Parathyroid adenoma (tissue), 2 donors: ENCODE measurements at regions not wholly inside any gene's neighbourhood (a gene's known extent, or its start where the extent isn't known, plus 50 kb on each side); places are given as distances from the start of the nearest gene placed in this dataset.

Source experiments
- H2AFZ ChIP-seq: fragments of 300-600 bp; sonication (generic); one replicate; pipeline ENCODE4 v1.7.0; 2017; ENCODE audit warnings: antibody characterized with exemption, mild to moderate bottlenecking
- H3K27ac ChIP-seq: fragments of 300-600 bp; sonication (generic); one replicate; pipeline ENCODE4 v1.7.0; 2017
- H3K27me3 ChIP-seq: fragments of 300-600 bp; sonication (generic); one replicate; pipeline ENCODE4 v1.7.0; 2017; ENCODE audit warnings: low read length; ENCODE audit not compliant: control insufficient read depth, insufficient read depth
- H3K36me3 ChIP-seq: fragments of 300-600 bp; sonication (generic); one replicate; pipeline ENCODE4 v1.7.0; 2017; ENCODE audit warnings: low read length; ENCODE audit not compliant: control insufficient read depth, insufficient read depth
- H3K4me1 ChIP-seq: fragments of 300-600 bp; sonication (generic); one replicate; pipeline ENCODE4 v1.7.0; 2017; ENCODE audit warnings: control low read depth
- H3K4me2 ChIP-seq: fragments of 300-600 bp; sonication (generic); one replicate; pipeline ENCODE4 v1.7.0; 2017; ENCODE audit warnings: low read length
- H3K4me3 ChIP-seq: fragments of 300-600 bp; sonication (generic); one replicate; pipeline ENCODE4 v1.7.0; 2017; ENCODE audit warnings: low read depth, low read length
- H3K79me2 ChIP-seq: fragments of 300-600 bp; sonication (generic); one replicate; pipeline ENCODE4 v1.7.0; 2017; ENCODE audit warnings: control low read depth
- H3K9ac ChIP-seq: fragments of 300-600 bp; sonication (generic); one replicate; pipeline ENCODE4 v1.7.0; 2017; ENCODE audit warnings: mild to moderate bottlenecking
- H3K9me3 ChIP-seq: fragments of 300-600 bp; sonication (generic); one replicate; pipeline ENCODE4 v1.7.0; 2017; ENCODE audit warnings: low read length; ENCODE audit not compliant: control insufficient read depth
- TF ChIP-seq, protein P1 (sequence below): fragments of 300-600 bp; sonication (generic); IDR thresholded peaks from one replicate; pipeline ENCODE4 v1.7.0; 2017; ENCODE audit warnings: antibody characterized with exemption, mild to moderate bottlenecking
- donor health status: primary hyperparathyroidism.

GRCh38 chr2:2640371-2640770 lies 309.3 kb upstream of the MYT1L start:
- TF ChIP-seq, protein P1, sequence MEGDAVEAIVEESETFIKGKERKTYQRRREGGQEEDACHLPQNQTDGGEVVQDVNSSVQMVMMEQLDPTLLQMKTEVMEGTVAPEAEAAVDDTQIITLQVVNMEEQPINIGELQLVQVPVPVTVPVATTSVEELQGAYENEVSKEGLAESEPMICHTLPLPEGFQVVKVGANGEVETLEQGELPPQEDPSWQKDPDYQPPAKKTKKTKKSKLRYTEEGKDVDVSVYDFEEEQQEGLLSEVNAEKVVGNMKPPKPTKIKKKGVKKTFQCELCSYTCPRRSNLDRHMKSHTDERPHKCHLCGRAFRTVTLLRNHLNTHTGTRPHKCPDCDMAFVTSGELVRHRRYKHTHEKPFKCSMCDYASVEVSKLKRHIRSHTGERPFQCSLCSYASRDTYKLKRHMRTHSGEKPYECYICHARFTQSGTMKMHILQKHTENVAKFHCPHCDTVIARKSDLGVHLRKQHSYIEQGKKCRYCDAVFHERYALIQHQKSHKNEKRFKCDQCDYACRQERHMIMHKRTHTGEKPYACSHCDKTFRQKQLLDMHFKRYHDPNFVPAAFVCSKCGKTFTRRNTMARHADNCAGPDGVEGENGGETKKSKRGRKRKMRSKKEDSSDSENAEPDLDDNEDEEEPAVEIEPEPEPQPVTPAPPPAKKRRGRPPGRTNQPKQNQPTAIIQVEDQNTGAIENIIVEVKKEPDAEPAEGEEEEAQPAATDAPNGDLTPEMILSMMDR = no peak
- H3K9me3 ChIP-seq = no peaks in the 10 kb centered on the region
- peak overlapping the region; percentile 75 for H2AFZ ChIP-seq
- no peak overlapping the region for H3K9ac ChIP-seq
- no peak overlapping the region for H3K27ac ChIP-seq
- no peaks in the 10 kb centered on the region for H3K36me3 ChIP-seq
- H3K4me1 ChIP-seq = peaks cover 10% of the 10 kb centered on the region
- no peak overlapping the region for H3K4me3 ChIP-seq
- H3K4me2 ChIP-seq = no peak overlapping the region
- H3K27me3 ChIP-seq = no peaks in the 10 kb centered on the region
- H3K79me2 ChIP-seq = no peaks in the 10 kb centered on the region

DNA sequence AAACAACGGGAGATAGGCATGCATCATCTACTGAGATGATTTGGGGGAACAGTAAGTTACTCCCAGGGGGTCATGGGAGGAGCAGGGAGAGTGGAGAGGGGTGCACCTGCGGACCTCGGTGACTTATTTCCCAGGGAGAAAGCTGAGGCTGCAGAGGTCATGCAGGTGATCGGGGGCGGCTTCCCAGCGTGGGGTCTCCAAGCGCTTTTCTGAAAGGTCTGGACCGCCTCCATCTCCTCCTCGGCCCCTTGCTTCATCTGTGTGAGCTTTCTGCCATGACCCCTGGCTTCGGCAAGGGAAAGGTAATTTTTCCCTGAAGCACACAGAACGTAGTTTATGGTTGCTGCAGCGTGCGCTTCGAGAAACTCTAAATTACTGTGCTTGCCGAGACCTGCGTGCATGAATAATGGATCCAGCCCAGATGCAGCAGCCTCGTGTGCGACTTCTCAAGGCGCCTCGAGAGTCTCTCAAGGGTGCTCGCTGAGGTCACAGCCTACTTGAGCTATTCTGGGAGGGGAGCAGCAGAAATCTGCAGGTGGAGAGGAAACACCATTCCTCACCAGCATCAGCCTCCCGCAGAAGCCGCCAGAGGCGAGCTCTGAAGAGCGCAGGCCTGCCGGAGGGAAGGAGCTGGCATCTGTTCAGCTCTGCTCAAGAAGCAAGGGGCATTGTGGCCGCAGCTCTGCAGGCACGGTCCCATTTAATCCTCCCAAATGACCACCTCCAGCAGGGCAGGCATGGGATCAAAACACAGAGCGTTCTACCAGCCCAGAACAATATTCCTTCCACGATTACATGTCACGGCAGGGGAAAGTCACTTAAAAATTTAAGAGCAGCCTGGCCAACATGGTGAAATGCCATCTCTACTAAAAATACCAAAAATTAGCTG lies 308.4 kb upstream of the MYT1L start:
- Histone ChIP-seq H3K9me3 (no peaks in the 10 kb centered on the region), H3K36me3 (no peaks in the 10 kb centered on the region), H3K4me1 (peaks cover 10% of the 10 kb centered on the region), H2AFZ (no peak overlapping the region), H3K9ac (no peak overlapping the region), H3K4me2 (no peak overlapping the region), H3K27me3 (no peaks in the 10 kb centered on the region), H3K27ac (no peak overlapping the region), H3K4me3 (no peak overlapping the region), H3K79me2 (no peaks in the 10 kb centered on the region)
- TF ChIP-seq, protein P1 = no peak

- Histone ChIP-seq H3K27me3 (no peaks in the 10 kb centered on the region), H3K27ac (no peak overlapping the region), H2AFZ (no peak overlapping the region), H3K9ac (no peak overlapping the region), H3K4me3 (no peak overlapping the region), H3K79me2 (no peaks in the 10 kb centered on the region), H3K4me1 (peaks cover 10% of the 10 kb centered on the region), H3K4me2 (no peak overlapping the region), H3K36me3 (no peaks in the 10 kb centered on the region), H3K9me3 (no peaks in the 10 kb centered on the region)
- TF ChIP-seq, protein P1 = no peak
These were observed 307.6 kb upstream of the MYT1L start for GRCh38 chr2:2638547-2639220.

DNA sequence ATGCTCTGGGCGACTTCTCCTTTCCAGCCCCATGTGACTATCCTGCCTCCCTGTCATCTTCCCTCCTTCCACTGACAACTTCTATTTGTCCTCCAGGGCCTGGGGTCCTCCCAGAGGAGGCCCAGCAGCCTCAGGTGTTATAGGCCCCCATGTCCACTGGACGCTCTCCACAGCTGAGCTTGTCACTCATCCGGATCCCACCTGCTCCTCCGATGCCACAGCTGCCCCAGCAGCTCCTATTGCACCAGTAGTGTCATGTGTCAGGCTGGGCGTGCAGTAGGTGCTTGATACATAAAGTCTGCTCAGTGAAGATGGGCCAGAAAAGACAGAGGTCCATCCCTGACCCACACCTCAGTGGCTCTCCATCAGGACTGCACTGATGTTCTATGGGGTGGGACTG lies 305.7 kb upstream of the MYT1L start:
- Histone ChIP-seq H3K27ac (no peak overlapping the region), H3K9ac (no peak overlapping the region), H3K36me3 (no peaks in the 10 kb centered on the region), H2AFZ (no peak overlapping the region), H3K27me3 (no peaks in the 10 kb centered on the region), H3K4me2 (no peak overlapping the region), H3K9me3 (no peaks in the 10 kb centered on the region), H3K4me1 (peaks cover 10% of the 10 kb centered on the region), H3K79me2 (no peaks in the 10 kb centered on the region), H3K4me3 (no peak overlapping the region)
- TF ChIP-seq, protein P1 = no peak
